ENCODE measurements at regions not wholly inside any gene's neighbourhood (a gene's known extent, or its start where the extent isn't known, plus 50 kb on each side); places are given as distances from the start of the nearest gene placed in this dataset.

GRCh38 chr10:125431149-125431548 is 251.8 kb downstream of the TEX36 start:
- no peak for TF ChIP-seq CTCF (conservative IDR thresholded peaks at IDR 0.05)
- TF ChIP-seq ZFX (IDR thresholded peaks at IDR 0.05): no peak
